Esophagus (tissue), 2 donors: ENCODE measurements at regions not wholly inside any gene's neighbourhood (a gene's known extent, or its start where the extent isn't known, plus 50 kb on each side); places are given as distances from the start of the nearest gene placed in this dataset.

ENCODE experiments used
- H3K27ac ChIP-seq, 2 donors: one replicate each; pipeline ENCODE4 v1.5.1; 2013; ENCODE audit warnings: low read depth in 2 of 2, mild to moderate bottlenecking in 2 of 2, inconsistent platforms in 1 of 2, low read length in 1 of 2, moderate library complexity in 1 of 2
- H3K27me3 ChIP-seq, 2 donors: one replicate each; pipeline ENCODE4 v1.6.1; 2013; ENCODE audit warnings: low read length in 2 of 2, control low read depth in 1 of 2, mild to moderate bottlenecking in 1 of 2; ENCODE audit not compliant: insufficient read depth in 2 of 2, control insufficient read depth in 1 of 2
- H3K36me3 ChIP-seq, 2 donors: one replicate each; pipeline ENCODE4 v1.6.1; 2013; ENCODE audit warnings: low read length in 1 of 2; ENCODE audit not compliant: control insufficient read depth in 2 of 2, insufficient read depth in 2 of 2
- H3K4me1 ChIP-seq, 2 donors: one replicate each; pipeline ENCODE4 v1.6.1; 2013; ENCODE audit warnings: low read length in 1 of 2; ENCODE audit not compliant: control insufficient read depth in 2 of 2, insufficient read depth in 2 of 2
- H3K4me3 ChIP-seq, 2 donors: one replicate each; pipeline ENCODE4 v1.5.1; 2013; ENCODE audit warnings: low read length in 2 of 2, mild to moderate bottlenecking in 2 of 2, low read depth in 1 of 2, moderate library complexity in 1 of 2
- H3K9me3 ChIP-seq, 2 donors: one replicate each; pipeline ENCODE4 v1.6.1; 2013; ENCODE audit warnings: mild to moderate bottlenecking in 2 of 2, low read depth in 1 of 2, low read length in 1 of 2, moderate library complexity in 1 of 2; ENCODE audit not compliant: control insufficient read depth in 2 of 2, insufficient read depth in 1 of 2
- whole genome bisulfite sequencing, 2 donors: extraction: QIAGEN DNeasy Blood & Tissue Kit; methylation state at CpG; one replicate each; pipeline ENCODE4 v1.1.7; 2013; 5-methylcytosine and 5-hydroxymethylcytosine counted together
- donor health status: healthy with polysubstance abuse.
- donor health status: Bipolar disorder and iron deficiency.

GRCh38 chr16:61263400-61263799, 772.8 kb downstream of the CDH8 start:
- Histone ChIP-seq H3K27me3 (no peaks in the 10 kb centered on the region), H3K4me1 (no peaks in the 10 kb centered on the region), H3K9me3 (peaks cover 0 to 3% of the 10 kb centered on the region in 2 donors), H3K36me3 (no peaks in the 10 kb centered on the region), H3K4me3 (no peak overlapping the region), H3K27ac (no peak overlapping the region)
- 82 to 91% methylated on average over 1 of the region's 1 CpG for WGBS, 2 donors

GRCh38 chr16:61261315-61261714, 774.9 kb downstream of the CDH8 start:
- H3K36me3 ChIP-seq, result no peaks in the 10 kb centered on the region
- no peak overlapping the region for H3K4me3 ChIP-seq
- no peaks in the 10 kb centered on the region for H3K4me1 ChIP-seq
- H3K9me3 ChIP-seq, result peaks cover 0 to 3% of the 10 kb centered on the region in 2 donors
- no peak overlapping the region for H3K27ac ChIP-seq
- 88 to 89% methylated on average over 3 of the region's 3 CpGs for whole genome bisulfite sequencing, 2 donors
- H3K27me3 ChIP-seq, result no peaks in the 10 kb centered on the region

- no peaks in the 10 kb centered on the region for H3K27me3 ChIP-seq
- 90 to 94% methylated on average over 1 of the region's 1 CpG for WGBS, 2 donors
- H3K4me1 ChIP-seq, result no peaks in the 10 kb centered on the region
- no peaks in the 10 kb centered on the region for H3K36me3 ChIP-seq
- H3K4me3 ChIP-seq, result no peak overlapping the region
- H3K27ac ChIP-seq, result no peak overlapping the region
- H3K9me3 ChIP-seq, result peaks cover 0 to 5% of the 10 kb centered on the region in 2 donors
Measured at GRCh38 chr16:61246592-61246991, 789.6 kb downstream of the CDH8 start.

GRCh38 chr16:61243954-61244353, 792.3 kb downstream of the CDH8 start:
- H3K27ac ChIP-seq, result no peak overlapping the region
- 86 to 89% methylated on average over 5 of the region's 5 CpGs for WGBS, 2 donors

GRCh38 chr16:61237884-61238485, 798.3 kb downstream of the CDH8 start:
- no peaks in the 10 kb centered on the region for H3K36me3 ChIP-seq
- no peak overlapping the region for H3K4me3 ChIP-seq
- no peak overlapping the region for H3K27ac ChIP-seq
- 68 to 69% methylated on average over 9 of the region's 9 CpGs for WGBS, 2 donors
- H3K27me3 ChIP-seq, result no peaks in the 10 kb centered on the region
- H3K9me3 ChIP-seq, result no peaks in the 10 kb centered on the region
- H3K4me1 ChIP-seq, result no peaks in the 10 kb centered on the region

More at GRCh38 chr16:61243954-61244353, 792.3 kb downstream of the CDH8 start:
- H3K9me3 ChIP-seq, result peaks cover 0 to 5% of the 10 kb centered on the region in 2 donors
- no peak overlapping the region for H3K4me3 ChIP-seq
- H3K36me3 ChIP-seq, result no peaks in the 10 kb centered on the region
- no peaks in the 10 kb centered on the region for H3K4me1 ChIP-seq
- no peaks in the 10 kb centered on the region for H3K27me3 ChIP-seq

- Histone ChIP-seq H3K27me3 (no peaks in the 10 kb centered on the region), H3K9me3 (no peaks in the 10 kb centered on the region), H3K4me1 (no peaks in the 10 kb centered on the region), H3K36me3 (no peaks in the 10 kb centered on the region), H3K4me3 (no peak overlapping the region), H3K27ac (no peak overlapping the region)
- WGBS, 2 donors, result 38 to 42% methylated on average over 3 of the region's 3 CpGs
Measured at GRCh38 chr16:61233713-61234112, 802.5 kb downstream of the CDH8 start.

GRCh38 chr16:61228371-61228770, 807.9 kb downstream of the CDH8 start:
- 71 to 80% methylated on average over 1 of the region's 1 CpG for WGBS, 2 donors
- H3K27me3 ChIP-seq, result no peaks in the 10 kb centered on the region
- no peak overlapping the region for H3K4me3 ChIP-seq
- no peaks in the 10 kb centered on the region for H3K4me1 ChIP-seq
- H3K9me3 ChIP-seq, result no peaks in the 10 kb centered on the region
- no peaks in the 10 kb centered on the region for H3K36me3 ChIP-seq
- H3K27ac ChIP-seq, result no peak overlapping the region

- H3K9me3 ChIP-seq, result no peaks in the 10 kb centered on the region
- 68 to 75% methylated on average over 3 of the region's 3 CpGs for WGBS, 2 donors
- H3K27me3 ChIP-seq, result no peaks in the 10 kb centered on the region
- H3K4me3 ChIP-seq, result no peak overlapping the region
- H3K4me1 ChIP-seq, result no peaks in the 10 kb centered on the region
- no peak overlapping the region for H3K27ac ChIP-seq
- no peaks in the 10 kb centered on the region for H3K36me3 ChIP-seq
Measured at GRCh38 chr16:61215605-61216004, 820.6 kb downstream of the CDH8 start.

- Histone ChIP-seq H3K4me1 (no peaks in the 10 kb centered on the region), H3K36me3 (no peaks in the 10 kb centered on the region), H3K4me3 (no peak overlapping the region), H3K27me3 (no peaks in the 10 kb centered on the region), H3K9me3 (no peaks in the 10 kb centered on the region), H3K27ac (no peak overlapping the region)
- WGBS, 2 donors, result 75 to 82% methylated on average over 3 of the region's 3 CpGs
Measured at GRCh38 chr16:61214780-61215179, 821.5 kb downstream of the CDH8 start.

- H3K9me3 ChIP-seq, result no peaks in the 10 kb centered on the region
- no peaks in the 10 kb centered on the region for H3K27me3 ChIP-seq
- H3K4me1 ChIP-seq, result no peaks in the 10 kb centered on the region
- no peak overlapping the region for H3K27ac ChIP-seq
- H3K36me3 ChIP-seq, result no peaks in the 10 kb centered on the region
- H3K4me3 ChIP-seq, result no peak overlapping the region
Measured at GRCh38 chr16:61210076-61210475, 826.2 kb downstream of the CDH8 start.
